ENCODE measurements at regions not wholly inside any gene's neighbourhood (a gene's known extent, or its start where the extent isn't known, plus 50 kb on each side); places are given as distances from the start of the nearest gene placed in this dataset.
A peak's percentile ranks its signal among the peaks of the same experiment; 100 is the strongest.

GRCh38 chr13:50101590-50101989, 86.3 kb downstream of the KCNRG start:
- DNase-seq (ENCODE audit: low read depth in 2 of 2, low spot score in 1 of 2), result no peak

GRCh38 chr13:50104493-50104892, 89.2 kb downstream of the KCNRG start:
- no peak for DNase-seq (ENCODE audit: low read depth in 2 of 2, low spot score in 1 of 2)

DNA sequence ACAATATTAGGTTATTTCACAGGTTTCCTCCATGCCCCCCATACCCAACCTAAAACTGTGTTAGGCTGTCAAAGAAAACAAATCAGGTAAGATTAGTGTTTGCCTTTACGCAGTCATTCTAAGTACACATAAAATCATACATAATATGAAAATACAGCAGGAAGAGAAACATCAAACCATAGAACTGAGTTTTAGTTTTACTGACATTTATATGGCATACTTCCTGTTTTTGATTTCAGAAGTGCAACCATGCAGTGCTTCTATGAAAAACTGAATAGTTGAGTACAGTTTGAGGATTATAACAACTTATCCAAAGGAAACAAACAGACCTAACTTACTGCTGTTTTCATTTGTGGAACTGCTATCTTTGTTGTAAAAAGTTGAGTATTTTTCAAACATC, 91.3 kb downstream of the KCNRG start:
- no peak for DNase-seq (ENCODE audit: low read depth in 2 of 2, low spot score in 1 of 2)

DNA sequence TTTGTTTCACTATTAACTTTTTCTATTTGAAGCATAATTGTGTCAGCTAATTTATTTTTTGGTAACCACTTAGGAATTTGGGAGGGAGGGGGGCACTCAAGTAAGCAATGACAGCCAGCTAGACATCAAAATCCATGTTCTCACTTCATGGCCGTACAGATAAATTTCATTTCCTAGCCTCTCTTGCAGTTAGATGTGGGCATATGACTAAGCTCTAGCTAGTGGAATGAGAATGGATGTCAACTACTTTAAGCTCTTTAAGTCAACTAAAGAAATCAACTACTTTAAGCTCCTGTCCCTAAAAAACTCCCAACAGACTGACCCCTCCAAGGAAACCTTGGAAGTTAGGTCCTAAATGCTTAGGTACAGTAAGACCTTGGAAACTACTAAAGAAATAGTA, 92.0 kb downstream of the KCNRG start:
- DNase-seq (ENCODE audit: low read depth in 2 of 2, low spot score in 1 of 2), result no peak

DNA sequence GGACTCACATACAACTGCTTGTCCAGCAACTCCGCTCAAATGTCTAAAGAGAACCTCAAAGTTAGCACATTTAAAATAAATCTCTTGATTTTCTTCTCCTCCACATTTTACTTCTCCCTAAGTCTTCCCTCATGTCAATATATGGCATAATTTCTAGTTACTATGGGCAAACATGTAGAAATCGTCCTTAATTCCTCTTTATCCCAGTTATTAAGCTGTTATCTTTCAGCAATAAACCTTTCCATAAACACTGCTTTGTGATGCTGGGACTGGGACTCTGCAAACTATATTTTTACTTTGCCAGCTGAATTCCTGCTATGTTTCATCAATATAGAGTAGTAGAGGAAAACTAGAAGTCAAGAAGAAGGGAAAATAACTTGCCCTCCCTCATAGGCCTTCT, 99.7 kb downstream of the KCNRG start:
- no peak for DNase-seq (ENCODE audit: low read depth in 2 of 2, low spot score in 1 of 2)

- no peak for DNase-seq (ENCODE audit: low read depth in 2 of 2, low spot score in 1 of 2)
Observed at GRCh38 chr13:50115695-50116094, 100.5 kb downstream of the KCNRG start.

DNA sequence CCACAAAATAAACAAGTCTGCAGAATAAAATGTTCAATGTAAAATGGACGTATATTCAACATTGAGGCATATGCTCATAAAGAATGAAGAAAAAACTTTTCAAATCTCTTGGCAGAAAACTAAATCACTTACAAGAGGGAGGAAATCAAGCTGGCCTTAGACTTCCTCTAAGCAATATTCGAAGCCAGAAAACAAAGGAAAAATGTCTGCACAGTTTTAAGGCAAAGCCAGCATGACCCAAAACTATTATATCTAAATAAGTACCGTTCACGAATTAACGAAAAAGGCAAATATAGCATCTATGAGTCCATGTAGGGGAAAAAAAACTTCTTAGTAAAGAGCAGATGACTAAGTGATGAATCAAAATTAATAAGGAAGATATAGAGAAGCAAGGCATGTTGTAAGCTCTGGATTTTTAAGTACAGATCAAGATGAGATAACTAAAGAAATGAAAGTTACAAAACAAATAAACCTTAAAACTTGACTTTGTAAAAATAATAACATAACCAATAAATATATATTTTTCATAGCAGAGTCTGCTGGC, 101.3 kb downstream of the KCNRG start:
- no peak for DNase-seq (ENCODE audit: low read depth in 2 of 2, low spot score in 1 of 2)

DNA sequence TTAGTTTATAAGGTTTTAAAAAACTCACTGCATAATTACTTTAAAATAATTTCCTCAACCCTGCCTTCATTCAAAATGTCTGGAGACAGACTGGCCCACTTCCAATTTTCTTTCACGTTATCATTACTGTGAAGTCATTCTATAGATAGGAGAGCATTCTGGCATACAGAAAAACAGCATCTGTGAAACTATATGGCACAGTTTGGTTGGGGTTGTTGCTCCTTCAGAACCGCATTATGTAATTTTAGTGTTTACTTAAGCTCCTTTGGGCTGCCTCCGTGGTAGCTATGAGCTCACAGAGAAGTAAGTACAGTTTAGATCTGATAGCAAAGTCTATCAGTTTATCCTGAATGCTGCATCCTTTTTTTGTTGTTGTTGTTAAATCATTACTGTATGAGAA, 104.3 kb downstream of the KCNRG start:
- DNase-seq (ENCODE audit: low read depth in 2 of 2, low spot score in 1 of 2), result no peak

- DNase-seq (ENCODE audit: low read depth in 2 of 2, low spot score in 1 of 2), result no peak
Observed at GRCh38 chr13:50122455-50122854, 107.2 kb downstream of the KCNRG start.

DNA sequence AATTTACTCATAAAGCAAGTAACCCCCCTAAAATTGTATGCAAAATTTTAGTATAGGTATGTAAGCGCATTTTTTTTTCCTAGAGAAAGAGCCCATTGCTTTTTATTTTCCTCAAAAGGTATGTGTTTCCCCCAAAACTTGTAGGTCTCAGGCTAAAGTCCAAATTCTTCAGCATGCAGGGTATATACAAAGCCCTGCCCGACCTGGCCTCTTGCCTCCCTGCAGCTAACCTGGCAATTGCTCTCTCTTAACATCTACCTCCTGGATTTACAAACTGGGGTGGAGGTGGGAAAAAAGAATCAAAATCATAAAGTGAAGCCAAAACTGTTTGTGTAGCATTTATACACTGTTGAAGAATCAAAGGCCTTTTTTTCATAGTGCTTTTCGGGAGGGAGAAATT, 107.8 kb downstream of the KCNRG start:
- DNase-seq (ENCODE audit: low read depth in 2 of 2, low spot score in 1 of 2), result no peak

- no peak for DNase-seq (ENCODE audit: low read depth in 2 of 2, low spot score in 1 of 2)
Observed at GRCh38 chr13:50123515-50123861, 108.2 kb downstream of the KCNRG start.

- DNase-seq (ENCODE audit: low read depth in 2 of 2, low spot score in 1 of 2), result peak; percentile 51 to 61
Observed at GRCh38 chr13:50123862-50124535, 108.8 kb downstream of the KCNRG start.

DNA sequence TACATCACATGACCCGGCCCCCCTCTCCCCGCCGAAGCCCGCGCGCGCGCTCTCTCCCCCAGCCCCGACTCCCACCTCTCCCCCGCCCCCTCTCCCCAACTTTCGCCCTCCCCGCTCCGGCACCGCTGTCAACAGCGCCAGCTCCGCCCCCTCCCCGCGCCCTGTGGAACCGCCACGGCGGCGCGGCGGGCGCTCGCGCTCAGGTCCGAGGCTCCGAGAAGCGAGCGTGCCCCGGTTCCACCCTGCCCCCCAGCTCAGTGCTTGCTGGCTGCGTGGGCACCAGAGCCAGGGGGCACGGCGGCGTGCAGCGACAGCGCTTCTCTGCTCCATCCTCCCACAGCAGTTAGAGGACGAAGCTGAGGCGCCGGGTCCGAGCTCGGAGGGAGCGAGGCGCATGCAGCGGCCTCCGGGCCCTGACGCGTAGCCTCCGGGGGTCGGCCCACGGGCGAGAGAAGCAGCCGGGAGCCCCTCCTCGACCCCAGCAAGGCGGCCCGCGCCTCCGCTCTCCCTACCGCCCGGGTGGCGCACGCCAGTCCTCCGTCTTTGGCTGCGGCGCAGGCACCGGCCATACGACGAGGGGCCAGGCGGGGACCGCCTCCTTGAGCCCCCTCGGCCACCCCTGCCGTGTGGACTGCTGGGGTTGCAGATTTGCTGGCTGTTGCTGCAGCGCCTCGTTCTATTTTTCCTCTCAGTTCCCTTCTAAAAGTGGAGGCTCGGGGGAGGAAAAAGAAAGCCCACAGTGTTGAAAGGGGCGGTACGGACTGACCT, 109.5 kb downstream of the KCNRG start:
- peak; percentile 94 for DNase-seq (ENCODE audit: low read depth in 2 of 2, low spot score in 1 of 2)

DNA sequence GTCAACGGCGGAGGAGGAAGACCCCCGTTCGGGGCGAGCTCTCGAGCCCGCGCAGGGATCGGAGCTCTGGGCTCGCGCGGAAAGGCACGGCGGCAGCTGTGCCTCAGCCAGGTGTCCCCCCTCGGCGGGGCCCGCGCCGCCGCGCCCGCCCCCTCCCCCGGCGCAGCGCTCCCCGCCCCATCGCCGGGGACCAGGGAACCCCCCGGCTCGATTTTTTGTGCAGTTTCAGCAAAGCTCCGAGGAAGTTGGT, 110.0 kb downstream of the KCNRG start:
- DNase-seq (ENCODE audit: low read depth in 2 of 2, low spot score in 1 of 2), result no peak

- DNase-seq (ENCODE audit: low read depth in 2 of 2, low spot score in 1 of 2), result peak; percentile 64 to 73
Observed at GRCh38 chr13:50125554-50126262, 110.5 kb downstream of the KCNRG start.

DNA sequence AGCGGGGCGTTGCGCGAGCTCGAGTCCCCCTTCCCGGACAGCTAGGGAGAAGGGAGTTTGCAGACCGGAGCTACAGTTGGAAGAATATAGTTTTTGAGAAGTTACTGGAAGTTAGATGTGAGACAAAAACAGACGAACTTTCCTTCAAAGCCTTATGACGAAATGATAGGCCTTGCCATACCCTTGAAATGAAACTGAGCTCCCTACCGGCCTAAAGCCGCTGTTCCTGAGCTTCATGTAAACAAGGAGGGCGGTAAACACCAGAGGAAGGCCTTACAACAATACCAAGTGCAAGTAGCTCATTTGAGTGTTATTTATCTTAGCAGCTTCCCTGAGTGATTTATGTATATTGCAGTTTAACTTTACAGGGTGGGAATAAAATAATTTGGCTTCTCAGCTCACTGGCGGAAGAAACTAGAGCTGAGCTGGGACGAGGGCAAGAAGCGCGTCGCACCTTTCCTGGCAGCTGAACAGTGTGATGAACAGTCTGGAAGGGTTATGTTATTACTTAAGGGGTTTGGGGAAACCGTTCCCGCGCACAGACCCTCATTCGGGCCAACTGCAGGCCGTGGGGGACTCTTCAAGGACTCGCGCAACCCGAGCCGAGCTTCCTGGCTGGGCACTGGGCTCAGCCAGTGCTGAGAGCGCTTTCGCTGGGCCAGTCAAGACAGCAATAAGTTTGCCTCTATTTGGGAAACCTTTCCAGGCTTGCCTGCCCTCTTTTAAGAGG, 111.2 kb downstream of the KCNRG start:
- DNase-seq (ENCODE audit: low read depth in 2 of 2, low spot score in 1 of 2), result no peak

- DNase-seq (ENCODE audit: low read depth in 2 of 2, low spot score in 1 of 2), result no peak
Observed at GRCh38 chr13:50126993-50127725, 111.9 kb downstream of the KCNRG start.

GRCh38 chr13:50127726-50128291, 112.6 kb downstream of the KCNRG start:
- DNase-seq (ENCODE audit: low read depth in 2 of 2, low spot score in 1 of 2), result no peak

- no peak for DNase-seq (ENCODE audit: low read depth in 2 of 2, low spot score in 1 of 2)
Observed at GRCh38 chr13:50128428-50128931, 113.2 kb downstream of the KCNRG start.

DNA sequence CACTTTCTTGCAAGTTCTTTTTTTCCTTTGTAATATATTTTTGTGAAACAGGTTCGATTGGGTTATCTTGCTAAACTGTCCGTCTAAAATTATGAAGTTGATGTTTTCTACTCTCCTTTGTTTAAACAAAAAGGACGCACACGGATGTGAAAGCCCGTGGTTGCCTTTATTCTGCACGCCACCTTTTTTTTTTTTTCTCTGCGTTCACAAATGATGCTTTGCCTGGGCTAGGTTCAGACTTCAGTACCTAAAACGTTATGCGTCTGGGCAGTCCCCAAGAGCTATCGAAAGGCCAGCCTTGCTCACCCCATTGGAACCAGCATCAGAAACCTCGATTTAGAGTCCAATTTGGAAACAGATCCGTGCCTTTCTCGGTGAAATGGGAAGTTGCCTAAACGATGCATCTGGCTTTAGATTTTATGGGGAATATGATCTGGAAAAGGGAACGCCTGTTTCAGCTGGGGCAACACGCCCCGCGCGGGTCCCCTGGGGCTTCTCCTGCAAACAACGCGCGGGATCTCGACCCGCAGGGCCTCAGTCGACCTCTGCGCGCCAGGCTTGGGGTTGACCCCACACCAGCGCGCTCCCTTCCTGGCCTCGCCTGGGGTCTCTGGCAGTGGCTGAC, 113.9 kb downstream of the KCNRG start:
- no peak for DNase-seq (ENCODE audit: low read depth in 2 of 2, low spot score in 1 of 2)
